Upper lobe of right lung (tissue), 1 donor: ENCODE measurements at regions not wholly inside any gene's neighbourhood (a gene's known extent, or its start where the extent isn't known, plus 50 kb on each side); places are given as distances from the start of the nearest gene placed in this dataset.
A peak's percentile ranks its signal among the peaks of the same experiment; 100 is the strongest.
"Not testable (repeated sequence)": the region's sequence is repeated elsewhere in the genome, so short reads cannot be mapped to it uniquely, and the experiment has no call there.

Experiments used
- ATAC-seq: fragments of 200-7000 bp; cut with Tn5 transposase; one replicate; pipeline ENCODE4 v1.9.1; 2020; ENCODE audit warnings: mild to moderate bottlenecking, moderate library complexity
- DNase-seq: peaks from one replicate; pipeline ENCODE4 v3.0.0-alpha.2; 2020
- H3K27ac ChIP-seq: fragments of 200-600 bp; one replicate; pipeline ENCODE4 v1.8.0; 2022
- H3K27me3 ChIP-seq: fragments of 200-600 bp; one replicate; pipeline ENCODE4 v1.8.0; 2022; ENCODE audit warnings: mild to moderate bottlenecking
- H3K36me3 ChIP-seq: fragments of 200-600 bp; one replicate; pipeline ENCODE4 v1.8.0; 2022
- H3K4me1 ChIP-seq: fragments of 200-600 bp; one replicate; pipeline ENCODE4 v1.8.0; 2022
- H3K4me3 ChIP-seq: fragments of 200-600 bp; one replicate; pipeline ENCODE4 v1.8.0; 2022; ENCODE audit warnings: mild to moderate bottlenecking
- H3K9me3 ChIP-seq: fragments of 200-600 bp; one replicate; pipeline ENCODE4 v1.8.0; 2022
- CTCF ChIP-seq: fragments of 200-600 bp; IDR thresholded peaks from one replicate; pipeline ENCODE4 v1.8.0; 2022; ENCODE audit warnings: antibody characterized with exemption
- intact Hi-C: fragments of 100-400 bp; cut with DNase I; formaldehyde crosslinking; loops from one replicate; pipeline ENCODE4 v1.11.0; 2022
- donor health status: DM: no; HTN: yes; CAD: no; lungs with severe emphysema.

GRCh38 chr4:62601737-62602136, 1401.6 kb downstream of the ADGRL3 start:
- DNase-seq (no peak), ATAC-seq (no peak)
- Histone ChIP-seq H3K27ac (no peak overlapping the region), H3K4me1 (no peaks in the 10 kb centered on the region), H3K36me3 (no peaks in the 10 kb centered on the region), H3K9me3 (no peaks in the 10 kb centered on the region), H3K4me3 (no peak overlapping the region), H3K27me3 (no peaks in the 10 kb centered on the region)
- intact Hi-C loops = no loop called here
- TF ChIP-seq CTCF = no peak

- H3K9me3 ChIP-seq, H3K36me3 ChIP-seq, H3K27me3 ChIP-seq, H3K4me1 ChIP-seq, ATAC-seq, H3K4me3 ChIP-seq, intact Hi-C loops, DNase-seq, H3K27ac ChIP-seq: not testable (repeated sequence)
- TF ChIP-seq CTCF = peak; percentile 39
Observed at GRCh38 chr4:62595265-62595664, 1395.1 kb downstream of the ADGRL3 start.

GRCh38 chr4:62591756-62592155, 1391.6 kb downstream of the ADGRL3 start:
- Histone ChIP-seq H3K27me3 (no peaks in the 10 kb centered on the region), H3K4me3 (no peak overlapping the region), H3K36me3 (no peaks in the 10 kb centered on the region), H3K4me1 (no peaks in the 10 kb centered on the region), H3K27ac (no peak overlapping the region), H3K9me3 (no peaks in the 10 kb centered on the region)
- ATAC-seq (no peak), DNase-seq (no peak)
- no peak for TF ChIP-seq CTCF
- intact Hi-C loops = no loop called here

- Histone ChIP-seq H3K36me3 (no peaks in the 10 kb centered on the region), H3K4me3 (no peak overlapping the region), H3K4me1 (no peaks in the 10 kb centered on the region), H3K9me3 (no peaks in the 10 kb centered on the region), H3K27ac (no peak overlapping the region), H3K27me3 (no peaks in the 10 kb centered on the region)
- intact Hi-C loops = no loop called here
- DNase-seq = no peak
- no peak for ATAC-seq
- no peak for TF ChIP-seq CTCF
Observed at GRCh38 chr4:62588671-62589070, 1388.5 kb downstream of the ADGRL3 start.

- DNase-seq = no peak
- H3K9me3 ChIP-seq = no peaks in the 10 kb centered on the region
- no peak for TF ChIP-seq CTCF
- no peaks in the 10 kb centered on the region for H3K36me3 ChIP-seq
- no peaks in the 10 kb centered on the region for H3K27me3 ChIP-seq
- no peaks in the 10 kb centered on the region for H3K4me1 ChIP-seq
- intact Hi-C loops = loop anchor here (10.0 kb wide), 1 partner anchor 1507 kb away; no protein-coding TSS in a partner anchor
- ATAC-seq = no peak
- no peak overlapping the region for H3K27ac ChIP-seq
- H3K4me3 ChIP-seq = no peak overlapping the region
Observed at GRCh38 chr4:62571494-62571893, 1371.4 kb downstream of the ADGRL3 start.

- no peak for DNase-seq
- no peaks in the 10 kb centered on the region for H3K4me1 ChIP-seq
- TF ChIP-seq CTCF = no peak
- H3K27ac ChIP-seq = no peak overlapping the region
- no peaks in the 10 kb centered on the region for H3K36me3 ChIP-seq
- no peaks in the 10 kb centered on the region for H3K27me3 ChIP-seq
- no peak overlapping the region for H3K4me3 ChIP-seq
- intact Hi-C loops = no loop called here
- ATAC-seq = no peak
- no peaks in the 10 kb centered on the region for H3K9me3 ChIP-seq
Observed at GRCh38 chr4:62560858-62561257, 1360.7 kb downstream of the ADGRL3 start.
